Panc1 (cell line): ENCODE measurements at regions not wholly inside any gene's neighbourhood (a gene's known extent, or its start where the extent isn't known, plus 50 kb on each side); places are given as distances from the start of the nearest gene placed in this dataset.

Experiments used
- CTCF ChIP-seq: fragments of 450-650 bp; IDR thresholded peaks from 2 replicates; pipeline ENCODE4 v1.5.1; 2017; ENCODE audit warnings: mild to moderate bottlenecking
- POLR2AphosphoS5 ChIP-seq: IDR thresholded peaks from 2 replicates; pipeline ENCODE4 v1.6.1; 2012; ENCODE audit warnings: mild to moderate bottlenecking, low read depth, low read length, moderate library complexity
- REST ChIP-seq, 2 experiments: IDR thresholded peaks; 2 replicates each; pipeline ENCODE4 v1.6.1; 2011 to 2012; ENCODE audit warnings: low read depth in 2 of 2, control low read depth in 1 of 2, low read length in 1 of 2, mild to moderate bottlenecking in 1 of 2, moderate library complexity in 1 of 2; ENCODE audit not compliant: insufficient read depth in 1 of 2
- SIN3A ChIP-seq: IDR thresholded peaks from 2 replicates; pipeline ENCODE4 v1.6.1; 2012; ENCODE audit warnings: low read depth, mild to moderate bottlenecking, low read length, moderate library complexity, borderline replicate concordance; ENCODE audit not compliant: insufficient read depth
- TCF7L2 ChIP-seq: IDR thresholded peaks from 2 replicates; pipeline ENCODE4 v1.6.1; 2011; ENCODE audit warnings: mild to moderate bottlenecking, low read depth, low read length, inconsistent platforms

GRCh38 chr11:33448461-33449130, 191.4 kb downstream of the HIPK3 start:
- TF ChIP-seq SIN3A (no peak), CTCF (no peak), REST (IDR thresholded peaks at IDR 0.05; ENCODE audit: insufficient read depth in 1 of 2, low read depth in 2 of 2, low read length in 1 of 2) (no peak), POLR2AphosphoS5 (no peak), TCF7L2 (no peak)
